ENCODE measurements at regions not wholly inside any gene's neighbourhood (a gene's known extent, or its start where the extent isn't known, plus 50 kb on each side); places are given as distances from the start of the nearest gene placed in this dataset.

GRCh38 chr3:72183489-72183888, 398.5 kb upstream of the PROK2 start:
- H3K36me3 ChIP-seq: no peaks in the 10 kb centered on the region
- DNase-seq (ENCODE audit: low spot score in 2 of 2): no peak
- H3K4me3 ChIP-seq: no peak overlapping the region
- no peak overlapping the region for H3K27ac ChIP-seq
- H3K9me3 ChIP-seq: no peaks in the 10 kb centered on the region
- H3K27me3 ChIP-seq: no peaks in the 10 kb centered on the region
- TF ChIP-seq CTCF (IDR thresholded peaks at IDR 0.05): no peak
- TF ChIP-seq EP300 (IDR thresholded peaks at IDR 0.05): no peak
- no peak for TF ChIP-seq POLR2A (IDR thresholded peaks at IDR 0.05)
- 97 to 98% methylated on average over 5 of the region's 5 CpGs for WGBS, 2 donors
- H3K4me1 ChIP-seq: peaks cover 0 to 10% (median 0%) of the 10 kb centered on the region in 4 donors

- Histone ChIP-seq H3K4me3 (no peak overlapping the region), H3K9me3 (no peaks in the 10 kb centered on the region), H3K4me1 (peaks cover 0 to 22% (median 7%) of the 10 kb centered on the region in 4 donors), H3K36me3 (no peaks in the 10 kb centered on the region), H3K27me3 (no peaks in the 10 kb centered on the region), H3K27ac (no peak overlapping the region)
- DNase-seq (ENCODE audit: low spot score in 2 of 2): no peak
- TF ChIP-seq CTCF (IDR thresholded peaks at IDR 0.05) (no peak), EP300 (IDR thresholded peaks at IDR 0.05) (no peak), POLR2A (IDR thresholded peaks at IDR 0.05) (no peak)
Measured at GRCh38 chr3:72182206-72182605, 397.3 kb upstream of the PROK2 start.

GRCh38 chr3:72181251-72181650, 396.3 kb upstream of the PROK2 start:
- no peak for TF ChIP-seq POLR2A (IDR thresholded peaks at IDR 0.05)
- no peak for TF ChIP-seq EP300 (IDR thresholded peaks at IDR 0.05)
- no peak for TF ChIP-seq CTCF (IDR thresholded peaks at IDR 0.05)
- Histone ChIP-seq H3K9me3 (no peaks in the 10 kb centered on the region), H3K4me1 (peaks cover 0 to 25% (median 14%) of the 10 kb centered on the region in 4 donors), H3K27me3 (no peaks in the 10 kb centered on the region), H3K4me3 (no peak overlapping the region), H3K36me3 (no peaks in the 10 kb centered on the region), H3K27ac (no peak overlapping the region)
- WGBS, 2 donors: 68 to 77% methylated on average over 5 of the region's 5 CpGs
- DNase-seq (ENCODE audit: low spot score in 2 of 2): no peak

- Histone ChIP-seq H3K27me3 (no peaks in the 10 kb centered on the region), H3K4me1 (peaks cover 0 to 27% (median 14%) of the 10 kb centered on the region in 4 donors), H3K4me3 (no peak overlapping the region), H3K36me3 (no peaks in the 10 kb centered on the region), H3K27ac (no peak overlapping the region), H3K9me3 (no peaks in the 10 kb centered on the region)
- no peak for DNase-seq (ENCODE audit: low spot score in 2 of 2)
- WGBS, 2 donors: 93 to 97% methylated on average over 1 of the region's 1 CpG
- TF ChIP-seq EP300 (IDR thresholded peaks at IDR 0.05) (no peak), CTCF (IDR thresholded peaks at IDR 0.05) (no peak), POLR2A (IDR thresholded peaks at IDR 0.05) (no peak)
Measured at GRCh38 chr3:72180405-72180804, 395.5 kb upstream of the PROK2 start.

GRCh38 chr3:72179107-72179464, 394.1 kb upstream of the PROK2 start:
- Histone ChIP-seq H3K27ac (no peak overlapping the region), H3K4me1 (peaks cover 0 to 40% (median 16%) of the 10 kb centered on the region in 4 donors), H3K27me3 (no peaks in the 10 kb centered on the region), H3K9me3 (no peaks in the 10 kb centered on the region), H3K4me3 (no peak overlapping the region), H3K36me3 (no peaks in the 10 kb centered on the region)
- DNase-seq (ENCODE audit: low spot score in 2 of 2): no peak
- TF ChIP-seq POLR2A (IDR thresholded peaks at IDR 0.05): no peak
- no peak for TF ChIP-seq CTCF (IDR thresholded peaks at IDR 0.05)
- no peak for TF ChIP-seq EP300 (IDR thresholded peaks at IDR 0.05)
- WGBS, 2 donors: 94 to 97% methylated on average over 7 of the region's 7 CpGs
